Liver (tissue), 8 donors: ENCODE measurements at regions not wholly inside any gene's neighbourhood (a gene's known extent, or its start where the extent isn't known, plus 50 kb on each side); places are given as distances from the start of the nearest gene placed in this dataset.

Source experiments
- DNase-seq: peaks from one replicate; pipeline ENCODE4 v3.0.0-alpha.2; 2017; ENCODE audit warnings: low spot score
- H3K27ac ChIP-seq, 2 donors: one replicate each; pipeline ENCODE4 v1.7.0; 2013; ENCODE audit warnings: inconsistent platforms in 2 of 2, low read length in 2 of 2, control low read depth in 1 of 2, low read depth in 1 of 2, mild to moderate bottlenecking in 1 of 2
- H3K27me3 ChIP-seq, 4 donors: one replicate each; pipeline versions ENCODE4 v1.6.1 to v1.7.0; 2013; ENCODE audit warnings: low read length in 3 of 4, inconsistent platforms in 1 of 4, mild to moderate bottlenecking in 1 of 4, moderate library complexity in 1 of 4; ENCODE audit not compliant: control insufficient read depth in 4 of 4, insufficient read depth in 4 of 4
- H3K36me3 ChIP-seq, 4 donors: one replicate each; pipeline versions ENCODE4 v1.6.1 to v1.7.0; 2013; ENCODE audit warnings: low read length in 3 of 4, mild to moderate bottlenecking in 3 of 4, low read depth in 1 of 4, moderate library complexity in 1 of 4; ENCODE audit not compliant: control insufficient read depth in 4 of 4, insufficient read depth in 3 of 4
- H3K4me1 ChIP-seq, 4 donors: one replicate each; pipeline versions ENCODE4 v1.6.1 to v1.7.0; 2013; ENCODE audit warnings: low read length in 3 of 4, mild to moderate bottlenecking in 3 of 4, moderate library complexity in 1 of 4; ENCODE audit not compliant: control insufficient read depth in 4 of 4, insufficient read depth in 4 of 4
- H3K4me3 ChIP-seq, 3 donors: one replicate each; pipeline versions ENCODE4 v1.6.1 to v1.7.0; 2013; ENCODE audit warnings: low read length in 3 of 3, control low read depth in 1 of 3, low read depth in 1 of 3, mild to moderate bottlenecking in 1 of 3
- H3K9ac ChIP-seq, 2 donors: one replicate each; pipeline ENCODE4 v1.7.0; 2013; ENCODE audit warnings: low read length in 2 of 2, mild to moderate bottlenecking in 2 of 2, moderate library complexity in 2 of 2, control low read depth in 1 of 2, low read depth in 1 of 2
- H3K9me3 ChIP-seq, 4 donors: one replicate each; pipeline versions ENCODE4 v1.6.1 to v1.7.0; 2013; ENCODE audit warnings: low read length in 3 of 4; ENCODE audit not compliant: control insufficient read depth in 4 of 4
- CTCF ChIP-seq: fragments of 150-350 bp; IDR thresholded peaks from 2 replicates; pipeline ENCODE4 v1.5.1; 2017; ENCODE audit warnings: improper control_type of control experiment, low read depth, low read length; ENCODE audit not compliant: missing input control
- FOXA2 ChIP-seq: IDR thresholded peaks from 2 replicates; pipeline ENCODE4 v1.6.1; 2016; ENCODE audit warnings: antibody characterized with exemption
- HNF4A ChIP-seq, 2 donors: conservative IDR thresholded peaks; 2 replicates each; pipeline ENCODE4 v1.6.1; 2016; ENCODE audit warnings: antibody characterized with exemption in 2 of 2, mild to moderate bottlenecking in 2 of 2
- HNF4G ChIP-seq: IDR thresholded peaks from 2 replicates; pipeline ENCODE4 v1.6.1; 2016; ENCODE audit warnings: antibody characterized with exemption
- RAD21 ChIP-seq, 2 donors: IDR thresholded peaks; 2 replicates each; pipeline ENCODE4 v1.6.1; 2016; ENCODE audit warnings: antibody characterized with exemption in 2 of 2, mild to moderate bottlenecking in 2 of 2
- RXRA ChIP-seq, 2 donors: IDR thresholded peaks; 2 replicates each; pipeline ENCODE4 v1.6.1; 2017 to 2018; ENCODE audit warnings: antibody characterized with exemption in 2 of 2, mild to moderate bottlenecking in 1 of 2
- SP1 ChIP-seq: IDR thresholded peaks from 2 replicates; pipeline ENCODE4 v1.6.1; 2018; ENCODE audit warnings: antibody characterized with exemption, mild to moderate bottlenecking
- WGBS: extraction: QIAGEN DNeasy Blood & Tissue Kit; methylation state at CpG from one replicate; pipeline ENCODE4 v1.1.7; 2013; 5-methylcytosine and 5-hydroxymethylcytosine counted together
- donor health status: healthy.
- donor health status: healthy.
- donor health status: healthy.
- donor health status: healthy.
- donor health status: healthy.

- no peak for TF ChIP-seq CTCF
Measured at GRCh38 chr6:14506656-14507246, 389.2 kb downstream of the CD83 start (continued).

- H3K36me3 ChIP-seq, result no peaks in the 10 kb centered on the region
- H3K27ac ChIP-seq, result no peak overlapping the region
- no peaks in the 10 kb centered on the region for H3K9me3 ChIP-seq
- WGBS, result 91% methylated on average over 5 of the region's 5 CpGs
- H3K4me1 ChIP-seq, result no peaks in the 10 kb centered on the region
- H3K9ac ChIP-seq, result no peak overlapping the region
- peaks cover 0 to 3% (median 0%) of the 10 kb centered on the region in 4 donors for H3K27me3 ChIP-seq
- no peak for TF ChIP-seq HNF4G
- no peak overlapping the region for H3K4me3 ChIP-seq
- no peak for DNase-seq
Measured at GRCh38 chr6:14509120-14509519, 391.5 kb downstream of the CD83 start.

GRCh38 chr6:14510038-14510437 is 392.5 kb downstream of the CD83 start:
- Histone ChIP-seq H3K27me3 (peaks cover 0 to 3% (median 0%) of the 10 kb centered on the region in 4 donors), H3K36me3 (no peaks in the 10 kb centered on the region), H3K4me1 (no peaks in the 10 kb centered on the region), H3K9ac (no peak overlapping the region), H3K9me3 (no peaks in the 10 kb centered on the region), H3K4me3 (no peak overlapping the region), H3K27ac (no peak overlapping the region)
- WGBS, result 80% methylated on average over 6 of the region's 6 CpGs
- TF ChIP-seq RAD21 (IDR thresholded peaks at IDR 0.05), result peak in 1 of 2 donors; percentile 54
- TF ChIP-seq HNF4A (conservative IDR thresholded peaks at IDR 0.05), result no peak
- TF ChIP-seq CTCF, result peak; percentile 15
- DNase-seq, result no peak

- DNase-seq, result no peak
- Histone ChIP-seq H3K9ac (no peak overlapping the region), H3K27me3 (peaks cover 0 to 3% (median 0%) of the 10 kb centered on the region in 4 donors), H3K4me3 (no peak overlapping the region), H3K36me3 (no peaks in the 10 kb centered on the region), H3K9me3 (no peaks in the 10 kb centered on the region), H3K27ac (no peak overlapping the region), H3K4me1 (no peaks in the 10 kb centered on the region)
- TF ChIP-seq RXRA (IDR thresholded peaks at IDR 0.05) (no peak), RAD21 (IDR thresholded peaks at IDR 0.05) (no peak), SP1 (no peak), FOXA2 (no peak)
- 89% methylated on average over 2 of the region's 2 CpGs for WGBS
Measured at GRCh38 chr6:14511061-14511586, 393.6 kb downstream of the CD83 start.
